ENCODE measurements at regions not wholly inside any gene's neighbourhood (a gene's known extent, or its start where the extent isn't known, plus 50 kb on each side); places are given as distances from the start of the nearest gene placed in this dataset.

GRCh38 chr1:222256058-222256457, 291.8 kb downstream of the HHIPL2 start:
- Mint-ChIP-seq H3K27me3 (peaks cover 4 to 8% (median 7%) of the 10 kb centered on the region in 3 donors), H3K36me3 (no peaks in the 10 kb centered on the region), H3K4me1 (no peaks in the 10 kb centered on the region), H3K27ac (no peak overlapping the region), H3K9me3 (peaks cover 0 to 4% (median 0%) of the 10 kb centered on the region in 7 donors), H3K4me3 (no peak overlapping the region)
- ATAC-seq (ENCODE audit: low read depth in 2 of 2) = no peak
- no peak for DNase-seq

- ATAC-seq (ENCODE audit: low read depth in 2 of 2) = no peak
- no peak overlapping the region for H3K27ac Mint-ChIP-seq
- H3K27me3 Mint-ChIP-seq = peaks cover 8 to 14% (median 10%) of the 10 kb centered on the region in 3 donors
- H3K36me3 Mint-ChIP-seq = no peaks in the 10 kb centered on the region
- DNase-seq = no peak
- peaks cover 0 to 4% (median 0%) of the 10 kb centered on the region in 3 donors for H3K4me1 Mint-ChIP-seq
- H3K9me3 Mint-ChIP-seq = peaks cover 0 to 4% (median 0%) of the 10 kb centered on the region in 7 donors
- H3K4me3 Mint-ChIP-seq = peak overlapping the region in 1 of 8 donors; percentile 42
Measured at GRCh38 chr1:222252788-222253187, 295.1 kb downstream of the HHIPL2 start.

GRCh38 chr1:222251847-222252246, 296.1 kb downstream of the HHIPL2 start:
- Mint-ChIP-seq H3K4me1 (peaks cover 0 to 4% (median 0%) of the 10 kb centered on the region in 3 donors), H3K36me3 (no peaks in the 10 kb centered on the region), H3K4me3 (no peak overlapping the region), H3K27ac (no peak overlapping the region), H3K9me3 (peaks cover 0 to 4% (median 0%) of the 10 kb centered on the region in 7 donors), H3K27me3 (peaks cover 2 to 17% (median 15%) of the 10 kb centered on the region in 3 donors)
- ATAC-seq (ENCODE audit: low read depth in 2 of 2) (no peak), DNase-seq (no peak)

- ATAC-seq (ENCODE audit: low read depth in 2 of 2) = no peak
- DNase-seq = no peak
- peaks cover 0 to 4% (median 0%) of the 10 kb centered on the region in 7 donors for H3K9me3 Mint-ChIP-seq
- no peak overlapping the region for H3K27ac Mint-ChIP-seq
- H3K27me3 Mint-ChIP-seq = peaks cover 0 to 17% (median 17%) of the 10 kb centered on the region in 3 donors
- no peak overlapping the region for H3K4me3 Mint-ChIP-seq
- no peaks in the 10 kb centered on the region for H3K36me3 Mint-ChIP-seq
- peaks cover 0 to 4% (median 0%) of the 10 kb centered on the region in 3 donors for H3K4me1 Mint-ChIP-seq
Measured at GRCh38 chr1:222250376-222250775, 297.5 kb downstream of the HHIPL2 start.

- Mint-ChIP-seq H3K9me3 (peaks cover 0 to 1% (median 0%) of the 10 kb centered on the region in 7 donors), H3K27me3 (peaks cover 0 to 28% (median 13%) of the 10 kb centered on the region in 3 donors), H3K27ac (no peak overlapping the region), H3K36me3 (no peaks in the 10 kb centered on the region), H3K4me3 (no peak overlapping the region), H3K4me1 (peaks cover 0 to 4% (median 0%) of the 10 kb centered on the region in 3 donors)
- DNase-seq (no peak), ATAC-seq (ENCODE audit: low read depth in 2 of 2) (no peak)
Measured at GRCh38 chr1:222247811-222248310, 300.0 kb downstream of the HHIPL2 start.

GRCh38 chr1:222247081-222247480, 300.8 kb downstream of the HHIPL2 start:
- Mint-ChIP-seq H3K36me3 (no peaks in the 10 kb centered on the region), H3K4me3 (no peak overlapping the region), H3K9me3 (peaks cover 0 to 1% (median 0%) of the 10 kb centered on the region in 7 donors), H3K27ac (no peak overlapping the region), H3K27me3 (peaks cover 0 to 26% (median 13%) of the 10 kb centered on the region in 3 donors), H3K4me1 (peaks cover 0 to 4% (median 0%) of the 10 kb centered on the region in 3 donors)
- no peak for ATAC-seq (ENCODE audit: low read depth in 2 of 2)
- no peak for DNase-seq

- Mint-ChIP-seq H3K27ac (no peak overlapping the region), H3K9me3 (no peaks in the 10 kb centered on the region), H3K27me3 (peaks cover 0 to 23% (median 13%) of the 10 kb centered on the region in 3 donors), H3K36me3 (no peaks in the 10 kb centered on the region), H3K4me3 (no peak overlapping the region), H3K4me1 (peaks cover 0 to 4% (median 0%) of the 10 kb centered on the region in 3 donors)
- no peak for ATAC-seq (ENCODE audit: low read depth in 2 of 2)
- DNase-seq = no peak
Measured at GRCh38 chr1:222243902-222244301, 304.0 kb downstream of the HHIPL2 start.

GRCh38 chr1:222242492-222242891, 305.4 kb downstream of the HHIPL2 start:
- no peak for ATAC-seq (ENCODE audit: low read depth in 2 of 2)
- Mint-ChIP-seq H3K9me3 (no peaks in the 10 kb centered on the region), H3K4me1 (no peaks in the 10 kb centered on the region), H3K27me3 (peaks cover 0 to 15% (median 5%) of the 10 kb centered on the region in 3 donors), H3K36me3 (no peaks in the 10 kb centered on the region), H3K4me3 (no peak overlapping the region), H3K27ac (no peak overlapping the region)
- no peak for DNase-seq

- no peak for DNase-seq
- Mint-ChIP-seq H3K27ac (no peak overlapping the region), H3K27me3 (peaks cover 0 to 15% (median 0%) of the 10 kb centered on the region in 3 donors), H3K4me3 (no peak overlapping the region), H3K36me3 (no peaks in the 10 kb centered on the region), H3K4me1 (no peaks in the 10 kb centered on the region), H3K9me3 (no peaks in the 10 kb centered on the region)
- no peak for ATAC-seq (ENCODE audit: low read depth in 2 of 2)
Measured at GRCh38 chr1:222241410-222241809, 306.5 kb downstream of the HHIPL2 start.

- DNase-seq (no peak), ATAC-seq (ENCODE audit: low read depth in 2 of 2) (no peak)
- H3K9me3 Mint-ChIP-seq = no peaks in the 10 kb centered on the region
- H3K27me3 Mint-ChIP-seq = peaks cover 0 to 15% (median 0%) of the 10 kb centered on the region in 3 donors
- no peak overlapping the region for H3K4me3 Mint-ChIP-seq
- H3K4me1 Mint-ChIP-seq = no peaks in the 10 kb centered on the region
- H3K36me3 Mint-ChIP-seq = no peaks in the 10 kb centered on the region
- H3K27ac Mint-ChIP-seq = no peak overlapping the region
Measured at GRCh38 chr1:222240536-222241181, 307.2 kb downstream of the HHIPL2 start.

- H3K9me3 Mint-ChIP-seq = no peaks in the 10 kb centered on the region
- H3K27me3 Mint-ChIP-seq = peaks cover 6 to 11% (median 8%) of the 10 kb centered on the region in 3 donors
- no peaks in the 10 kb centered on the region for H3K4me1 Mint-ChIP-seq
- no peak overlapping the region for H3K27ac Mint-ChIP-seq
- no peak overlapping the region for H3K4me3 Mint-ChIP-seq
- DNase-seq = no peak
- no peaks in the 10 kb centered on the region for H3K36me3 Mint-ChIP-seq
- ATAC-seq (ENCODE audit: low read depth in 2 of 2) = no peak
Measured at GRCh38 chr1:222239130-222239529, 308.8 kb downstream of the HHIPL2 start.

GRCh38 chr1:222234351-222234750, 313.6 kb downstream of the HHIPL2 start:
- no peak overlapping the region for H3K27ac Mint-ChIP-seq
- no peak for DNase-seq
- H3K27me3 Mint-ChIP-seq = peaks cover 0 to 17% (median 16%) of the 10 kb centered on the region in 3 donors
- H3K4me3 Mint-ChIP-seq = no peak overlapping the region
- H3K36me3 Mint-ChIP-seq = no peaks in the 10 kb centered on the region
- ATAC-seq (ENCODE audit: low read depth in 2 of 2) = no peak
- no peaks in the 10 kb centered on the region for H3K4me1 Mint-ChIP-seq
- H3K9me3 Mint-ChIP-seq = no peaks in the 10 kb centered on the region

- no peak overlapping the region for H3K27ac Mint-ChIP-seq
- ATAC-seq (ENCODE audit: low read depth in 2 of 2) (no peak), DNase-seq (no peak)
- H3K4me1 Mint-ChIP-seq = no peaks in the 10 kb centered on the region
- H3K36me3 Mint-ChIP-seq = no peaks in the 10 kb centered on the region
- peaks cover 0 to 17% (median 16%) of the 10 kb centered on the region in 3 donors for H3K27me3 Mint-ChIP-seq
- H3K4me3 Mint-ChIP-seq = no peak overlapping the region
- peaks cover 0 to 5% (median 0%) of the 10 kb centered on the region in 7 donors for H3K9me3 Mint-ChIP-seq
Measured at GRCh38 chr1:222233444-222234158, 314.3 kb downstream of the HHIPL2 start.

GRCh38 chr1:222232842-222233241, 315.1 kb downstream of the HHIPL2 start:
- DNase-seq (no peak), ATAC-seq (ENCODE audit: low read depth in 2 of 2) (no peak)
- H3K4me1 Mint-ChIP-seq = no peaks in the 10 kb centered on the region
- no peak overlapping the region for H3K4me3 Mint-ChIP-seq
- peaks cover 3 to 17% (median 17%) of the 10 kb centered on the region in 3 donors for H3K27me3 Mint-ChIP-seq
- H3K27ac Mint-ChIP-seq = no peak overlapping the region
- peaks cover 0 to 10% (median 1%) of the 10 kb centered on the region in 7 donors for H3K9me3 Mint-ChIP-seq
- no peaks in the 10 kb centered on the region for H3K36me3 Mint-ChIP-seq
